Keratinocyte (primary cell): ENCODE measurements at regions not wholly inside any gene's neighbourhood (a gene's known extent, or its start where the extent isn't known, plus 50 kb on each side); places are given as distances from the start of the nearest gene placed in this dataset.

Experiments
- DNase-seq: peaks from one replicate; pipeline ENCODE4 v3.0.0-alpha.2; 2011; ENCODE audit warnings: low read depth, missing footprints, low spot score
- FAIRE-seq: peaks from 2 replicates; lab custom pipeline; 2011; peaks lifted over from hg19 to GRCh38; lab: Jason Lieb, UNC
- H2AFZ ChIP-seq: 2 replicates; pipeline ENCODE4 v1.6.0; 2012; ENCODE audit warnings: low read length, control low read depth, inconsistent platforms; ENCODE audit not compliant: control insufficient read depth
- H3K27ac ChIP-seq: 2 replicates; pipeline ENCODE4 v1.5.1; 2011; ENCODE audit warnings: low read length; ENCODE audit not compliant: control insufficient read depth, insufficient read depth
- H3K27me3 ChIP-seq: 3 replicates; pipeline ENCODE4 v1.6.0; 2011; ENCODE audit warnings: low read length; ENCODE audit not compliant: control insufficient read depth, insufficient read depth; ENCODE audit errors: extremely low read depth
- H3K36me3 ChIP-seq, 2 experiments: 2 replicates in 1 of 2; 3 replicates in 1 of 2; pipeline ENCODE4 v1.5.1; 2011; ENCODE audit warnings: low read length in 2 of 2, mild to moderate bottlenecking in 1 of 2; ENCODE audit not compliant: control insufficient read depth in 2 of 2, insufficient read depth in 2 of 2; ENCODE audit errors: extremely low read depth in 1 of 2
- H3K4me1 ChIP-seq: 3 replicates; pipeline ENCODE4 v1.5.1; 2011; ENCODE audit warnings: low read length; ENCODE audit not compliant: control insufficient read depth, insufficient read depth; ENCODE audit errors: extremely low read depth
- H3K4me2 ChIP-seq: 3 replicates; pipeline ENCODE4 v1.6.0; 2011; ENCODE audit warnings: low read depth, low read length; ENCODE audit not compliant: control insufficient read depth, insufficient read depth; ENCODE audit errors: extremely low read depth
- H3K4me3 ChIP-seq, 3 experiments: fragments of 200-600 bp in 1 of 3; sonication (generic) in 1 of 3; 2 replicates in 2 of 3; 3 replicates in 1 of 3; pipeline ENCODE4 v1.5.1; 2011 to 2016; ENCODE audit warnings: low read length in 3 of 3, mild to moderate bottlenecking in 3 of 3, control low read depth in 2 of 3, inconsistent platforms in 1 of 3, low read depth in 1 of 3, mixed read lengths in 1 of 3, mixed run types in 1 of 3, moderate library complexity in 1 of 3; ENCODE audit not compliant: control insufficient read depth in 2 of 3, insufficient read depth in 2 of 3; ENCODE audit errors: extremely low read depth in 1 of 3
- H3K79me2 ChIP-seq: 2 replicates; pipeline ENCODE4 v1.6.0; 2012; ENCODE audit warnings: low read length; ENCODE audit not compliant: control insufficient read depth, insufficient read depth
- H3K9ac ChIP-seq: 3 replicates; pipeline ENCODE4 v1.6.0; 2011; ENCODE audit warnings: low read length; ENCODE audit not compliant: control insufficient read depth, insufficient read depth; ENCODE audit errors: extremely low read depth
- H3K9me1 ChIP-seq: 3 replicates; pipeline ENCODE4 v1.6.0; 2011; ENCODE audit warnings: low read length; ENCODE audit not compliant: control insufficient read depth, insufficient read depth; ENCODE audit errors: extremely low read depth
- H3K9me3 ChIP-seq: 2 replicates; pipeline ENCODE4 v1.5.1; 2012; ENCODE audit warnings: low read depth, low read length; ENCODE audit not compliant: control insufficient read depth
- H4K20me1 ChIP-seq: 3 replicates; pipeline ENCODE4 v1.6.0; 2011; ENCODE audit warnings: low read length; ENCODE audit not compliant: control insufficient read depth, insufficient read depth; ENCODE audit errors: extremely low read depth
- CTCF ChIP-seq, 3 experiments: IDR thresholded peaks in 1 of 3; conservative IDR thresholded peaks in 1 of 3; optimal IDR thresholded peaks in 1 of 3; 2 replicates in 2 of 3; 3 replicates in 1 of 3; pipeline versions ENCODE3 to v1.5.1; 2011; ENCODE audit warnings: low read length in 3 of 3, mild to moderate bottlenecking in 3 of 3, moderate library complexity in 2 of 3, control low read depth in 1 of 3, inconsistent platforms in 1 of 3; ENCODE audit not compliant: insufficient read depth in 2 of 3; ENCODE audit errors: extremely low read depth in 1 of 3
- EZH2 ChIP-seq: IDR thresholded peaks from one replicate; pipeline ENCODE4 v1.6.1; 2012; ENCODE audit warnings: inconsistent platforms, mild to moderate bottlenecking, low read length, moderate library complexity
- dilution Hi-C: fragments of 300-500 bp; cut with MboI; formaldehyde crosslinking; loops from one replicate; pipeline ENCODE4 v1.7.0; 2020; ENCODE audit warnings: low sequenced_read_pairs; ENCODE audit not compliant: extremely low pct_ligation_motif_present

- no peaks in the 10 kb centered on the region for H3K9me1 ChIP-seq
- no peaks in the 10 kb centered on the region for H3K79me2 ChIP-seq
- no peaks in the 10 kb centered on the region for H3K36me3 ChIP-seq
- H3K4me1 ChIP-seq = peaks cover 16% of the 10 kb centered on the region
- H3K27ac ChIP-seq = peak overlapping the region; percentile 91
- no peaks in the 10 kb centered on the region for H4K20me1 ChIP-seq
- TF ChIP-seq EZH2 (no peak), CTCF (optimal IDR thresholded peaks at IDR 0.05 in 1 of 3, IDR thresholded peaks at IDR 0.05 in 1 of 3, conservative IDR thresholded peaks at IDR 0.05 in 1 of 3; ENCODE audit: extremely low read depth in 1 of 3, insufficient read depth in 2 of 3, low read length in 3 of 3) (no peak)
- FAIRE-seq (no peak), DNase-seq (no peak)
- H2AFZ ChIP-seq = peak overlapping the region; percentile 87
- peak overlapping the region; percentile 86 for H3K9ac ChIP-seq
- no peaks in the 10 kb centered on the region for H3K9me3 ChIP-seq
- dilution Hi-C loops = no loop called here
- H3K4me2 ChIP-seq = peak overlapping the region; percentile 94
- peak overlapping the region; percentile 42 to 77 (median 64) for H3K4me3 ChIP-seq
- H3K27me3 ChIP-seq = no peaks in the 10 kb centered on the region
Observed at GRCh38 chr6:26240157-26241032, 124.6 kb upstream of the BTN3A2 start.

- H3K27me3 ChIP-seq = no peaks in the 10 kb centered on the region
- H4K20me1 ChIP-seq = no peaks in the 10 kb centered on the region
- peak overlapping the region; percentile 94 for H3K4me2 ChIP-seq
- H3K9me1 ChIP-seq = no peaks in the 10 kb centered on the region
- no peak for DNase-seq
- H2AFZ ChIP-seq = peak overlapping the region; percentile 87
- dilution Hi-C loops = no loop called here
- H3K4me1 ChIP-seq = peaks cover 13% of the 10 kb centered on the region
- H3K27ac ChIP-seq = peak overlapping the region; percentile 91
- no peaks in the 10 kb centered on the region for H3K9me3 ChIP-seq
- no peaks in the 10 kb centered on the region for H3K79me2 ChIP-seq
- no peaks in the 10 kb centered on the region for H3K36me3 ChIP-seq
- peak overlapping the region; percentile 86 for H3K9ac ChIP-seq
- TF ChIP-seq CTCF (optimal IDR thresholded peaks at IDR 0.05 in 1 of 3, IDR thresholded peaks at IDR 0.05 in 1 of 3, conservative IDR thresholded peaks at IDR 0.05 in 1 of 3; ENCODE audit: extremely low read depth in 1 of 3, insufficient read depth in 2 of 3, low read length in 3 of 3) (no peak), EZH2 (no peak)
- FAIRE-seq = no peak
- peak overlapping the region; percentile 42 to 77 (median 64) for H3K4me3 ChIP-seq
Observed at GRCh38 chr6:26241033-26241895, 123.7 kb upstream of the BTN3A2 start.
